GM21367 (cell line): ENCODE measurements at regions not wholly inside any gene's neighbourhood (a gene's known extent, or its start where the extent isn't known, plus 50 kb on each side); places are given as distances from the start of the nearest gene placed in this dataset.

Experiments used
- ATAC-seq: cut with Tn5 transposase; IDR thresholded peaks from one replicate; pipeline ENCODE4 v1.9.1; 2021; ENCODE audit not compliant: unreplicated experiment

DNA sequence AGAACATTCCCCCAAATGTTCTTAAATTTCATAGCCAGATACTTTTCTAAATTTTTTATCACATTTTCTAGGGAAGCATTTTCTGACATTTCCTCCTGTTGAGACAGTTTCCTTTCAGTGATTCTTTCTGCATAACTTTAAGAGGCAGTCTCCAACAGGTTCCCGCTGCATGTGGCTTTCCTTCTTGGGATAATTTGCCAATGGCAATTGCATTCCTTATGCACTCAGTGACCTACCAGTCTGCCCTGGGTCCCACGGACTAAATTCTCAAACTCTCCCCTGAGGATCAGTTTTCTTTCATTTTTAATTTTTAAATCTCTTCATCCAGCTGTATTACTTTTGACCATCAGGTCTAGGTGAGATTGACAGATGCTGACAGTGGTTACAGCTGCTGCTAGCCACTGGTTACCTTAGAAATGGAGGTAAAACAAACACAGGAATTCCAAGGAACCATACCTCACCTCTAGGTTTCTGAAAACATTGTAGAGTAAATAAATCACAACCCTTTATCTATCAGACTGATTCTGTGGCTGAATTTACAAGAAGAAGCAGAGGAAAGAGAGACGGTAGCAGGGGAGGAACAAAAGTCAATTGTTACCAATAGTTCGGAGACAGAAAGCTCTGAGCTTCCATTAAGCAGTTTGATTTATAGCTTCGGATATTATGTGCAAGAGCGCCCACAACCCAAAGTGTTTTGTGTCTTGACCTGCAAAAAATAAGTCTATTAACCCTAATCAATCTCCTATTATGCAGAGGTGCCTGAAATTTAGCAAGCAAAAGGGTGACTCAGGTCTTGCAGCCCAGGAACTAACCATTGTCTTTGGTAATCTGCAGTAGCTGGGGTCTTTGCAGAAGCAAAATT lies 216.0 kb downstream of the PMP22 start:
- no peak for ATAC-seq

DNA sequence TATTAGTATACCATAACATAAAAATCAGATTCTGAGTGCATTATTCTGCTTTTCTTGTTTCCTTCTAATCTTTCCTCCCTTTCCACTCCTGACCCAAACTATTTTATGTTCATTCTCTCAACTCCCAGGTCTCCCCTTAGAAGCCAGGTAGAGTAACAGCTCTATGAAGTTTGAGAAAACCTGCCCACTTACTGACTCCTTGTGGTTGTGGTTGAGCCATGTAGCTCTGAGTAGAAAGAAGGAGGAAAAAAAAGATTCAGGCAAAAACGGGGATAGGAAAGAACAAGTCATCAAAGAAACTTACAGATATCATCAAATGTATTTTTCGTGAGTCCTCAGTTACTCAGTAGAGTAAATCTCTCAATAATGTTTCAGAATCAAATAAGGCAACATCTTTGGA lies 216.7 kb downstream of the PMP22 start:
- no peak for ATAC-seq

DNA sequence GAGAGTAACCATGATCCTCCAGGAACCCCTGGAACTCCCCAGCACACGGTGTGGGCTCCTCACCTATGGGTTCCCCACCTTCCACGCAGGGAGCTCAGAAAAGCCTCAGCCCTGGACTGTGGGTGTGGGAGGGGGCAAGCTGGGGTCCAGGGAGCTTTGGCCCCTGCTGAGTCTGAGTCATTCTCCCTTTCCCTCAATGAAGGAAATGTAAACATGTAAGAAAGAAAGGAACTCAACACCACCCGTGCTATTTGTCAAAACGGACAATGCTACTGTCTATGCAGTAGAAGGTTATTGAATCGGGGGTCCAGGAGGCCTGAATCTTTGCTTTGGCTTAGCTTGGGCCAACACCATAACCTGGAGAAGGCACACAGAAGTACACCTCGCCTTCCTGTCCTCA lies 222.8 kb downstream of the PMP22 start:
- no peak for ATAC-seq

DNA sequence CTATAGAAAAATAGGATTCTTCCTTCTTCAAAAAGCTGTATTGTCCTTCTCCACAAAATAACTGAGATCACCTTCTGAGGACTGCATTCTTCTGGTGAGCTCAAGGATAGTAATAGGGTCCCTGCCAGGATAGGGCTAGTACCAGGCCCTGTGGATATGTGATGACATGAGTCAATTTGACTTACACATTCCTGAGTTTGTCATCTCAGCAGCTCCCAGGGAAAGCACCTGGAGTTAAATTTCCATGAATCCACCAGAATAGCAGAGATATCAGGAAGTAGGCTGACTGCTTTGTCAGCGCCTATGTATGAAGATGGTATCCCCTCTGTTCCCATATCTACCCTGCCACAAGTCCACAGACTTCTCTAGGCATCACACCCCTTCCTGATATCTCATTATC lies 225.8 kb downstream of the PMP22 start:
- ATAC-seq: no peak

DNA sequence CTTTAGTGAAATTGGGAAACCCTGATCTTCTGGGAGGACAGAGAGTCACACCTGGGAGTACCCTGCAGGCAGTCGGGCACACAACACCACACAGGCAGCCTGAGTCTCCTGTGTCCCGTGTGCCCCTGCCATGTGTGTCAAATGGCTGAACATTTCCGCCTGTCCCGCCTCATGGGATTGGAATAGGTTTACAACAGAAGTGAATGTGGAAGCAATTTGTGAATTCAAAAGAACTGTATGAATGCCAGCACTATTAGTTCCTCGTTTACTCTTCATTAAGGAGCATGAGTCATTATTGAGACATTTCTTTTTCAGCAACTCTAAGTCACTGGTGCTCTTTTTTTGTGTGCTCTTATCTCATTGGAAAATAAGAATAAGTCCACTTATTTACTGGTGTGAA lies 226.5 kb downstream of the PMP22 start:
- no peak for ATAC-seq

DNA sequence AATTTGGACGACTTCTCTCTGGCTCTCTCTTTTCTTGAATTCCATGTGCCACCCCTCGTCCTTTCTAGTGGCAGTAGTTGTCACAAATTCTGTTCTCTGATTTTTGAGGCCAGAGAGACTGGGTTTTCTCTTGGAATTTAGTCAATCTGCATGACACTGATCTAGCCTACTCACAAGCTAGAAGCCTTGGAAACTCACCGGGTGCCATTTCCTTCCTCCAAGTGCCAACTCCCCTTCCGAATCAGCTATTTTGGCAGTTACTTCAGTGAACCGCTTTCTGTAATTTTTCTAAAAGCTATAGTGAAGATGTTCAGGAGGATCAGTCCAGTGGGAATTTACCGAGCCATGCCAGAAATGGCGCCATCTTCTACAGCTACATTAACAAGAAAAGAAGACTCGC lies 228.9 kb downstream of the PMP22 start:
- no peak for ATAC-seq

DNA sequence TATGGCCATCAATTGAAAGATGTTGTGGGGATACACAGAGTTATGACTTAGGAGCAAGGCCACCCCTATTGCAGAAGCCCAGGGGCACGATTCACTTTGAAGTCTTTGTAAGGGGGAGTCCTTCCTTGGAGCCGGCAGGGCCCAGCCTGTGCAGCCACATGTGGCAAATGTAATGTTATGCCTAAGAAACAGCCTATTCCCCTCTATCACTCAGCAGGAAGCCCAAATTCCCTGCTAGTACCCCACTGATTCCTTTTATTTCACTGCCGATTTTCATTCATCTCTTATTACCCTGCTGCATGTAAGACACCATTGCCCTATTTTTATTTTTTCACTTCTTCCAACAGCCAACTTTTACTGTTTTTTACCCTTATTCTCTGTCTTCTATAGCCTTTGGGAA lies 233.2 kb downstream of the PMP22 start:
- ATAC-seq: no peak

DNA sequence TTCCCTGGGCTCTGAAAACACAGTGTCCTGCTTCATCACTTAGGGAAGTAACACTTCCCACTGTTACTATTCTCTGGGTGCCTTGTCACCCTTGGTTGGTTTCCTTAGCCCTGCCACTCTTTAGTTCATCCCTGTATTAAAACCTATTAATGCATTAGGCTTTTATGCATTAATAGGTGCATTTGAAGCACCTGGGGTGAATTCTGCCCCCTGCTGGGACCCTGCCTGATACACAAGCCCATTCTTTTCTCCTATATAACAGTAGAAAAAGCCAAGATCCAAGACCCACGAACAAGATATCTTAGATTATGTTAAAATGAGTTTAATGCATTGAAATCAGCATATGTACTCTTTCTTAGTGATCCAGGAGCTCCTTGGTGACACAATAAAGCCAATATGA lies 235.7 kb downstream of the PMP22 start:
- ATAC-seq: no peak

DNA sequence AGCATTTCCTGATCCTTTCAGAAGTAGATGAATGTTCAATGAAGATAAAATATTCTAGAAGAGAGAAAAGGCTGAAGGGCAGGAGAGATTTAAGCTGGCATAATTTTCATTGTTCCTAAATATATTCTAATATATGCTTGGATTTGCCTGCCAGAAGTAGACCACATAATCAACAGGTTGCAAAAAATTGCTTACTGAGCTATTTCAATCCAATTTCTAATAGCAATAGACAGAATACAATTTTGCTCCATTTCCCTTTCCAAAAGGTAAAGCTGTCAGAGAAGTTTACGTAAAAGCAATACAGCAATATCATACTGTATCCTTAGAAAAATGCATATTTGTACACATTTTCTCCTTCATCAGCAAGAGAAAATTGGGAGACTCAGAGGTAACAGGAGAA lies 237.3 kb downstream of the PMP22 start:
- no peak for ATAC-seq

DNA sequence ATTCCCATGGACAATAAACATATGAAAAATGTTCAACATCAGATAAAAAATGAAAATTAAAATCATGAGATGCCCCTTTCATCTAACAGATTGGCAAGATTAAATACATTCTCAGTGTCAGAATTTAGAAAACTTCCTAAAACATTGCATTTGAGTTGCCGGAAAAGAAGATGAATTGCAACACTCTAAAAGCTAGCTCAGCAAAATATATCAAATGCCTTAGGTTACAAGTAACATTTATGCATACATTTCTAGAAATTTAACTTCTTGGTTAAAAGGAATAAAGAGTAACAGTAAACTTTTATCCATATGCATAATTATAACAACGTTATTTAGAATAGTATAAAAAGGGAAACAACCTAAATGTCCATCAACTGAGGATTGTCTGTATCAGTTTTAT lies 239.0 kb downstream of the PMP22 start:
- no peak for ATAC-seq

DNA sequence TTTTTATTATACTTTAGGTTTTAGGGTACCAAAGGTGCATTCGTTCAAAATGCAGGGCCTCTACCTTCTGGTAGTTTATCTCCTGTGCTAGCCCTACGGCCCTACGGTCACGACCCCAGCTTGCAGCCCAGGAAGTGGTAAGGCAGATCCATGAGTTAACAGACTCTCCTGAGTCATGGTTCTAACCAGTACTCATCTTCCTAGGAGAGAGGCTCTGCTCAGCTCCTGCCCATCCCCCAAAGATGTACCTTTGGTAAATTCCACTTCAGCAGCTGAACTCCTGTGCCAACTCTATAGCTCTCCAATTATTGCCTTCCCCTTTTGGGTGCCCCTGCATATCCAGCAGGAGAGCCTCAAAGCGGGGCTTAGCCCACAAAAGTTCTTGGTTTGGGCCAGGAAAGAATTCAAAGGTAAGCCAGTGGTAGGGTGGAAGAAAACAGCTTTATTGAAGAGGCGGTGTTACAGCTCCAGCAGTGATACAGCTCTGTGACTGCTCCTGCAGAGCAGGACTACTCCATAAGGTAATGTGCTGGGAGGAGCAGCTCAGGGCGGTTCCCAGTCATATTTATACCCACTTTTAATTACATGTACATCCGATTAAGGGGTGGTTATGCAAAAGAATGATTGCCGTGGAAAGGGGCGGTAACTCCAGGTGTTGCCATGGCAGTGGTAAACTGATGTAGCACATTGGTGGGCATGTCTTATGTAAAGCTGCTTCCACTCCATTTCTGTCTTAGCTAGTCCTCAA lies 241.4 kb downstream of the PMP22 start:
- no peak for ATAC-seq

DNA sequence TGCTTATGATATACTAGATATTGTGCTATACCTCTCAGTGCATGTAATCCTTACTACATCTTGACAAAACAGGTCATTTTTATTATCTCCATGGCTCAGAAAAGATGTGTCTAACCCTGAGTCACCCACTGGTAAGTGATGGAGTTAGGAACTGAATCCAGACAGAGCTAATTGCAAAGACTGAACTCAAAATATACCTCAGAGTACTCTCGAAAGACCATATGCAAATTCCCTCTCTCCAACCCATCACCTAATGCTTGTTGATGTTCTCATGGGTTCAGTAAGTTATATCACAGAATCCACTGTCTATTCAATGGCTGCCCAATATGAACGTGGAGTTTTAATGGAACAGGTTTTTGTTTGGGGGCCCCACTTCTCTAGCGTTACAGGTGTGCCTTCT lies 246.0 kb downstream of the PMP22 start:
- ATAC-seq: no peak

DNA sequence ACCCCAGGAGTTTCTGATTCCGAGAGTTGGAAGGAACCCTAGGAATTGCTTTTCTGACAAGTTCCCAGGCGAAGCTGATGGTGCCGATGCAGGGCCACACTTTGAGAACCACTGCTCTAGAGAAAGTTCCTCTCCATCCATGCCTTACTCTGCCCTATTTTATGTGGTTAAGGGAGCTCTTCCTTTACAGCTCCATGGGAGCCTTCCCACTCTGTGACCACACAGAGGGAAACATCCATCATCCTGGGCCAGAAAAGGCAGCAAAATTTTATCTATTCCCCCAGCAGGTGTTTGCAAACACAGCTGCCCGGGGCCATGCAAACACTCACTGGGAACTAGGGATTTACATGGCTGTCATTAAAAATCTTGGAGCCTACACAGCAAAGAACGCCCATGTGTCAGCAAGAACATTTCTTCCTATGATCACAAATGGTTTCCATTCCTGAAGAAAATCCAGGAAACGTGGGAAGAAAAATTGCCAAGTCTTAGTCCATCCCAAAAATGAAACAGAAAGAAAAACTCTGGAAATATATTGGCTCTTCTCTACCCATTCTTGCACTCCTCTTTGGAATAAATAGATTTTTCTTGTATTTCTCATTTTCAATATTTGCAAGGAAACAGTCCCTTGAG lies 252.7 kb downstream of the PMP22 start:
- ATAC-seq: no peak

DNA sequence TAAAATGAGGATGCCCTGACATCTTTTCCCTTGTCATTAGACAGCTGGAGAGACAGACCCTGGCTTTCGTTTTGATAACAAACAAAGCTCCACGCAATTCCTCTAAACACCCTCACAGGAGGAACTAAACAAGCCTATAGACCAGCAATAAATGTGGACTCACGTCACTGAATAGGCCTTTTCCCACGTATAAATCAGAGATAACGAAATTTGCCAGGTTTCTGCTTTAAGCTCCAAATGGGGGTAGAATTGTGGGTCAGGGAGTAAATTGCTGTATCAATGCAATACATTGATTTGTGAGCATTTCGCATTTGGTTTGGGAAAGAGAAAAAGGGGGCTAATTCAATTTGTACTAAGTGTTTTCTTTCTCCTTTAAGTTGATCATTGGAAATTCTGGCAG lies 256.0 kb downstream of the PMP22 start:
- no peak for ATAC-seq

DNA sequence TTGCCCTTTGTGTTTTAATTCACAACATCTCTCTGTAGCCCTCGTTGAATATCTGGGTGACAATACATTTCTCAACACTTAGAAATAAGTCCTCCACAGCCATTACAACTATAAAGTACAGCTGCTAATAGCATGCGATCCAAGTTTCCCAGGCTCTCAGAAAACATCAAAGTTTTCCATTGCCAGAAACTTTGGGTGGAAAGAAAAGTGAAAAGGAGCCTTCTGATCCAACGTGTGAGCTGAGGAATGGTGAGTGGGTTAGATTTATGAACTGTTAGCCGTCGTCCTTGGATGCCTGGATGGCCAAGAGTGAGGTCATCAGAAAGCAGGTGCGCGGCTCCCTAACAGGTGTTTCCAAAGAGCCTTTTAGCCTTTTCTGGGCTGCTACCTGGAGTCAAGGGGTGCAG lies 258.0 kb downstream of the PMP22 start:
- no peak for ATAC-seq

DNA sequence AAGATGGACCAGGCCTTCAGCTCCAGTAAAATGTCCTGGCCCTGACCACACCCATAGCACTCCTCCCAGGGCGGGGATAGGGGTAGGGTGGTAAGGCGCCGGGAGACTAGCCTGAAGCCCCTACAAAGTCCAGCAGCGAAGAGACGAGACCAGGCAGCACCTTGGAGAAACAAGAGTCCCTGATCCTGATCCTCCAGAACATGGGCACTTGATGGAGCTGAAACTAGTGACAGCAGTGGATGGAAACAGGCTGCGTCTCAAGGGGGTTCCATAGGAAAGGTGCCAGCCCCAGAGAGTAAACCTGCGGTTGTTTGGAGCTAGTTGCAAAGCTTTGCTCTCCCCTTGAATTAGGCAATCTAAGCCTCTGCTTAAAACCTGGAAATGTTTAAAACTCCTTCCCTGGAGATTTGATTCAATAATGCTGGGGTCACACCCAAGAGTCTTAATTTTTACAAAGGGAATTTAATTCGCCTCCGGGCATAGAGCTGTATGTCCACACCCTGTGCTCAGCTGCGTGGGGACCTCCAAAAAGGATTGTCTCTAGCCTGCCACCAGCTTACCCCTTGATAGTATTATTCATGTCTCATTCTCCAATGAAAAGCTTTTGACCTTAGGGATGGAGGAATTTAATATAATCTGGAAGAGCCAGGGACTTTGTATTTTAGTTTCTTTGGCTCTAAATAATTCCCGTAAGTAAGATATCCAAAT lies 258.6 kb downstream of the PMP22 start:
- ATAC-seq: no peak

DNA sequence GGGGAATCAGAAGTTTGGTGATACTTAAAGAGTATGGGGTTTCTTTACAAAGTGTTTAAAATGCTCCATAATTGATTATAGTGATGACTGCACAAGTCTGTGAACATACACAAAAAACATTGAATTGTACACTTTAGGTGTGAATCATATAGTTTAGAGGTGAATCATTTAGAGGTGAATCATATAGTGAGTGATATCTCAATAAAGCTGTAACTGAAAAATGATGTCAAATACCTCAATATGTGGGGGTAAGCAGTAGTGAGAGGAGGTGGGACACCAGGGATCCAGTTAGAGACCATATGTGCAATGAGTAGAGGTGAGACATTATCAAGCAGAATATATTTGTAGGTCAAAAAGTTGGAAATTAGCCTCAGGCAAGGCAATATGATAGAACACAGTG lies 264.5 kb downstream of the PMP22 start:
- ATAC-seq: no peak

DNA sequence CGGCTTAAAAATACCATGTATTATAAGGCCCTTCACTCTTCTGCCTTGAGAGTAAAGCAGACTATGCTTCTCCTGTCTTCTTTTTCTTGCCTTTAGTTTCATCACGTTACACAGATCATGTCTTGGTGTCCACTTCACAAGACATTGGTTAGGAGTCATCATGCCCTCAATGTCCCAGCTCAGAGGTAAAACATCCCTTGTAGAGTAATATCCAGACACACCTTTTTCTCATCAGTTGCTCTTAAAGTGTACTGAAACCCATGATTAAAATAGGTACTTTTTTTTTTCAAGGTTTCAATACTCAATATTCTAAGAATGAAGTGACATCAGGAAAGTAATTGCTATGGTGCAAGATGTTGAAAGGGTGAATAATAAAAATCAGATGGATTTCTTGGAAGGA lies 267.8 kb downstream of the PMP22 start:
- ATAC-seq: no peak

DNA sequence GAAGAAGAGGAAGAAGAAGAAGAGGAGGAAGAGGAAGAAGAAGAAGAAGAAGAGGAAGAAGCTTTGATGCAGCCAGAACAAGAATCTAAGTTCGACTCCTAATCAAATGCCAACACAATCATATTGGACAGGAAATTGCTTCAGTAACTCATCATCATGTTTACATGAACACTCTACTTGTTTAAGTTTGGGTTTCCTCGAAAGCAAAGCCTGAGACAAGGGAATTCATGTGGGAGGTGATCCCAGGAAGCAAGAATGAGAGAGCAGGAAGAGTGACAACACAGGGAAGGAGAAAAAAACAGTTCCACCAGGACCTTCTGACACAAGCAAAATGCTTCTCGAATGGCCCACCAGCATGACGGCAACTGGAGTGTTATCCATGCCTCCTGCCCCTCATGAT lies 279.0 kb downstream of the PMP22 start:
- ATAC-seq: no peak

DNA sequence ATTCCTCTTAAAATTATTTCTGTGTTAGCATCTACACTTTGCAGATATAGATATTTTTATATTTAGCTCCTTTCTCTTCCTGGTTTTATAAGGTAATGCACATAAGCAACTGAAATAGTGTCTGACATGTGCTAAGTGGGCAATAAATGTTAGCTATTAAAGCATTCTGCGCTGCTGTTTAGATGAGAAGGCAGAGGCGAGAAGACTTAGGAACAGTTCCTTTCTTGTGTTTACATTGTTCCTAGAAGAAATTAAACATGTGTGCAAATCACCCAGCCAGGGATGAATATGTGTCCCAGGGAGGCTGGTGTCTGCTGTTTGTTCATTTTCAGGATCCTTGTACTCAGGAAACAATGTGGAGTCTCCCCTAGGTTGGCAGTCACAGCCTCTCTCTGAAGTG lies 292.3 kb downstream of the PMP22 start:
- ATAC-seq: no peak

DNA sequence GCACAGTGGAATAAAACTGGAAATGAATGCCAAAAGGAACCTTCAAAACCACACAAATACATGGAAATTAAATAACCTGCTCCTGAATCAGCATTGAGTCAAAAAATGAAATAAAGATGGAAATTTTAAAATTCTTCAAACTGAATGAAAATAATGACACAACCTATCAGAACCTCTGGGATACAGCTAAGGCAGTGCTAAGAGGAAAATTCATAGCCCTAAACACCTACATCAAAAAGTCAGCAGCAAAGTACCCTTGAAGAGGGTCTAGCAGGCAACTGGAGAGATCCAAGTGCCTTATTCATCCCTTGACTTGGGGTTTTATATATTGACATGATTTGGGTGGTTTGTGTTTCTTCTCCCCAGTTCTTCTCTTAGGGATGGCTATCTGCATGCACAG lies 294.1 kb downstream of the PMP22 start:
- no peak for ATAC-seq
